Activated T-helper 1 cell treated with anti-CD3 and anti-CD28 coated beads, Interleukin-12 subunit alpha, Interleukin-12 subunit beta, Interleukin-2, Interleukin-4 antibody, amounts not matched to agents 30 ng/mL and 10 ng/mL and 1 ng/mL, durations not matched to agents 14 hours and 24 hours and 36 hours (primary cell): ENCODE measurements at regions not wholly inside any gene's neighbourhood (a gene's known extent, or its start where the extent isn't known, plus 50 kb on each side); places are given as distances from the start of the nearest gene placed in this dataset.

Experiments
- DNase-seq: peaks from one replicate; pipeline ENCODE4 v3.0.0; 2021; ENCODE audit warnings: low spot score
- H3K27ac Mint-ChIP-seq: one replicate; pipeline ENCODE4 v1.8.0; 2021; ENCODE audit warnings: mild to moderate bottlenecking, mixed read lengths
- H3K27me3 Mint-ChIP-seq: one replicate; pipeline ENCODE4 v1.8.0; 2022; ENCODE audit warnings: mild to moderate bottlenecking, moderate library complexity, mixed read lengths; ENCODE audit not compliant: insufficient read depth
- H3K36me3 Mint-ChIP-seq: one replicate; pipeline ENCODE4 v1.8.0; 2021; ENCODE audit warnings: low read depth, mixed read lengths
- H3K4me1 Mint-ChIP-seq: one replicate; pipeline ENCODE4 v1.8.0; 2021; ENCODE audit warnings: low read depth, mixed read lengths
- H3K4me3 Mint-ChIP-seq: one replicate; pipeline ENCODE4 v1.8.0; 2021; ENCODE audit warnings: mild to moderate bottlenecking, moderate library complexity, mixed read lengths
- H3K9me3 Mint-ChIP-seq: one replicate; pipeline ENCODE4 v1.8.0; 2021; ENCODE audit warnings: mixed read lengths
- intact Hi-C: fragments of 100-400 bp; cut with micrococcal nuclease; formaldehyde crosslinking; loops from one replicate; pipeline ENCODE4 v1.15.1; 2024

DNA sequence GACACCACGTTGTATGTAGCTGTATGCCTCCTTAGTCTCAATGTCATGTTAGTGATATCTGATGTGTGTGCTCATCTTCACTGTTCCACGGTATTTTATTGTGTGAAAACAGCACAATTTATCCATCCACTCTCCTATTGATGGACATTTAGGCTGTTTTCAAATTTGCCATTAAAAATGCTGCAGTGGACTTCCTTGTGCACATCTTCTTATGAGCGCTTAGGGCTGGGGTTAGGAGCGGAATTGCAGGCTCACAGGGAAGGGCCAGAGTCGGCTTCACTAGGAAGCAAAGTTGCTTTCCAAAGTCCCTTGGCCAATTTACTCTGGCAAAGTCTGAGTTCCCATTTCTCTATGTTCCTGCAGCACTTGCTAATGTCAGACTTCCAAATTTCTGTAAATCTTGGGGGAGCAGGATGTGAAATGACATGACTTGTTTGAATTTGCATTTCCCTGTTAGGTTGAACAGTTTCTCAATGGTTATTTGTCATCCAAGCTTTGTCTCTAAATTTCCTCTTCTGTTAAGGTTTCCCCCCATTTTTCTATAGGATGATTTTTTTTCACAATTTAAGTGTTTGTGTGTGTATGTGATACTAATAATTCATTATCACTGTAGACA lies 75.4 kb downstream of the MYEOV start:
- Mint-ChIP-seq H3K27ac (no peak overlapping the region), H3K4me1 (peaks cover 7% of the 10 kb centered on the region), H3K36me3 (no peaks in the 10 kb centered on the region), H3K4me3 (no peak overlapping the region), H3K9me3 (no peaks in the 10 kb centered on the region), H3K27me3 (peaks cover 6% of the 10 kb centered on the region)
- intact Hi-C loops, result no loop called here
- DNase-seq, result no peak

DNA sequence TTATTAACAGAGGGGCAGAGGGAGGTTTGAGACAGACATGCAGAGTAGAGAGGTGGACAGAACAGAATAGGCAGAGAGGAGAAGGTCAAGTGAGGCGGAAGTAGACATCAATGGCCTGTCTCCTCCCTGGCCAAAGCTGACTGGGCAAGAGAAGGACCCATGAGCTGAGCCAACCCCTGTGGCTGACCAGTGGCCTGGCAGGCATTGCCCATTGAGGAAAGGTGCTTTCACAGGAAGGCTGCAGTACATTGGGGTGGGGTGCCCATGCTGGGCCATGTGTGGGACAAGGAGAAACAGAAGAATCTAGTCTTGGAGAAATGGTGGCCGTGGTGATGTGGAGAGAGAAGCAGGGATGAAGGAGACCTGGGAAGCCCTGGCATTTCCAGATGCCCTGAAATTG lies 76.0 kb downstream of the MYEOV start:
- Mint-ChIP-seq H3K27ac (no peak overlapping the region), H3K36me3 (no peaks in the 10 kb centered on the region), H3K4me1 (peaks cover 7% of the 10 kb centered on the region), H3K4me3 (no peak overlapping the region), H3K27me3 (peaks cover 6% of the 10 kb centered on the region), H3K9me3 (no peaks in the 10 kb centered on the region)
- DNase-seq, result no peak
- intact Hi-C loops, result no loop called here

DNA sequence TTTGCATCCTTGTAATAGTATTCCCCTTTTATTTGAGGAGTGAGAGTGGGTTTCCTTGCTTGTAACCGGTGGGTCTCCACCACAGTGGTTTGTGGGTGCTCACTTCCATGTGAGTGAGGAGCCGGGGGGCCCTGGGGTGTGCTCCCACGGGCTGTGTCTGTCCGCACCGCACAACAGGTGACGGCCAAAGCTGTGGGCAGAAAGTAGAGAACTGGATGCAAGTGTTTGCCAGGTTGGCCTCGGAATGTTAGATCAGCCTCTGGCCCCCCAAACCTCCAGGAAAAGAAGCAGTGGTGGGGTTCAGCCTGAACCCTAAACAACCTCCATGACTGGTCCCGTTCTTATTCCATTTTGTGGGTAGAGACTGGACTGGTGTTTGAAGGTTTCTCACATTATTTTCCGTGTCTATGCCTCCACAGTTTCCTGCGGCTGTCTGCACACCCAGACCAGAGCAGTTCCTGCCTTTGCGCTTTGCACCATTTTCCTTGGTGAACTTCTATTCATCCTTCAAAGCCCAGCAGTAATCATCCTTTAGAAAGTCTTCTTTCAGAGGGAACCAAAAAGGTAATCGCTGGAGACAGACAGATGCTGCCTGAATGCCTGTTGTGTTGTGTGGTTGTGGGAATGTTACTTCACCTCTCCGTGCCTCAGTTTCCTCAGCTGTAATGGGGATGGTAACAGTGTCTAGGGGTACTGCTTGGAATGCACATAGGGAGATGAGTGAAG lies 77.2 kb downstream of the MYEOV start:
- Mint-ChIP-seq H3K27ac (no peak overlapping the region), H3K4me3 (no peak overlapping the region), H3K4me1 (peaks cover 7% of the 10 kb centered on the region), H3K9me3 (no peaks in the 10 kb centered on the region), H3K36me3 (no peaks in the 10 kb centered on the region), H3K27me3 (no peaks in the 10 kb centered on the region)
- intact Hi-C loops, result no loop called here
- no peak for DNase-seq

DNA sequence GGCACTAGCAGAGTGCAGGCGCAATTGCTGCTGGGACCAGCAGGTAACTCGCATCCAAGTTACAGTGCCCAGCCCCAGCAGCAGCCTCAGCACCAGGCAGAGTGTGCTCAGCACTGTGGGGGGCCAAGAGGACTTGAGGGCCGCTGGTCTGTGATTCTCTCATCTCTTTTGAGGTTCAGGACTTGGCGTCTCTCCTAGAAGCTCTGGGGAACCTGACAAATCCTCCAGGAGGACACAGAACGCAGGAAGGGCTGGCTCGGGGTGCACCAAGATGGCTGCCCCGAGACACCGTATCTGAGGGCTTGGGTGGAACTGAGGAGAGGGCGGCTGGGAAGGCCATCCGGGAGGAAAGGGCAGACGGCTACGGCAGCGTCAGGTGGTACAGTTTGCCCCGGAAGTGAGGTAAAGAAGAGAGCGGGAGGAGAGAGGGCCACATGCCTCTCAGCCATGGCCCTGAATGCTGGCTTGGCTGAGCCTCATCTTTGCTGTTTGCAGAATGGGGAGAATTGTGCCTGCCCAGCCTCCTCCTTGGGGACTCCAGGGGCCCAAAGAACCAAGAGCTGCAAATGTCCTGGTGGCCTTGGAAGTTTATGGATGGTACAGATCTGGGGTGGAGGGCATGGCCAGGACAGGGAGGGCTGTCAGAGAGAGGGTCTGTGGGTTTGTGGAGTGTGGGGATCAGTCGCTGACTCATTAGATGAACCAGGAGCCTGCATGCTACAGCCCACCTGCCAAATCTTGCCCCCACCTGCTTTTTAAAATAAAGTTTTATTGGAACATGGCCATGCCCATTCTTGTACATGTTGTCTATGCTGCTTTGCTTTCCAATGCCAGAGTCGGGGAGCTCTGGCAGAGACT lies 78.0 kb downstream of the MYEOV start:
- DNase-seq, result no peak
- intact Hi-C loops, result no loop called here
- Mint-ChIP-seq H3K4me1 (peaks cover 7% of the 10 kb centered on the region), H3K36me3 (no peaks in the 10 kb centered on the region), H3K9me3 (no peaks in the 10 kb centered on the region), H3K27me3 (no peaks in the 10 kb centered on the region), H3K4me3 (no peak overlapping the region), H3K27ac (no peak overlapping the region)

DNA sequence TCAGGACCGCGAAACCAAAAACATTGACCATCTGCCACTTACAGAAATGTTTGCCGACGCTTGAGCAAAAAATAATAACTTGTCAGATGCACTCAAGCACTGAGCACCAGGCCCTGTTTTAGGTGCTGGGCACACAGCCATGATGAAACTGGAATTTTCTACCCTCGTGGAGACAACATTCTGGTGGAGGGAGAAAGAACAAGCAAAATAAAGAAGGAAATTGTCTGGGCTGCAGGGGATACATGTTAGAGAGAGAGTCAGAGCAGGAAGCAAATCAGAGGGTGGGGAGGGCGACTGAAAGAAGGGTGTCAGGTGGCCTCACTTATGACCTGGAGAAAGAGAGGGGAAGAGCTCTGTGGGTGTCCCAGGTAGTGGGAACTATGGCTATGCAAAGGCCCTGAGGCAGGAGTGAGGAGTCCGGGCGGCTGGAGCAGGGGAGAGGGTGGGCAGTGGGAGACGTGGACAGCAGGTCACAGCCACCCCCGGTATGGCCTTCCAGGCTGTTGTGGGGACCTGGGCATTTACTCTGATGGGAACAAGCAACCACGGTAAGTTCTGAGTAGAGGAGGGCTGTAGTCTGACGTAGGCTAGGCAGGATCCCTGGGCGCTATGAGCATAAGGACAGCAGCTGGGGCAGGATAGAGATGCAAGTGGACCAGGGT lies 78.8 kb downstream of the MYEOV start:
- H3K9me3 Mint-ChIP-seq, result no peaks in the 10 kb centered on the region
- no peaks in the 10 kb centered on the region for H3K27me3 Mint-ChIP-seq
- intact Hi-C loops, result no loop called here
- H3K36me3 Mint-ChIP-seq, result no peaks in the 10 kb centered on the region
- H3K4me3 Mint-ChIP-seq, result no peak overlapping the region
- H3K4me1 Mint-ChIP-seq, result peaks cover 7% of the 10 kb centered on the region
- no peak for DNase-seq
- no peak overlapping the region for H3K27ac Mint-ChIP-seq

DNA sequence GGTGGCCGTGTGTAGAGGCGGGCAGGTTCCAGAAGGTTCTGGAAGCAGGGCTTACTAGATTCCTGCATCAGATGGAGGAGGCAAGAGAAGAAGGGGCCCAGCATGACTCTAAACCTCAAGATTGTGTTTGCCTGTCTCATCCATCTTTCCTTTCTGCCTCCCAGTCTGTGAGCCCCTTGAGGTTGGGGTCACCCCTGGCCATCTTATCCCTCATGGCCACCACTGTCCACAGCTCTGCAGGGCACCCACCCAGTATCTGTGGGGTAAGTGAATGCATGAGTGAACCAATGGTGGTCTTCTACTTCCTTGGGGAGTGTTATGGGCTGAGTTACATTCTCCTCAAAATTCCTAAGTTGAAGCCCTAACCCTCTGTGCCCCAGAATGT lies 79.3 kb downstream of the MYEOV start:
- Mint-ChIP-seq H3K27ac (no peak overlapping the region), H3K36me3 (no peaks in the 10 kb centered on the region), H3K4me1 (peaks cover 7% of the 10 kb centered on the region), H3K27me3 (no peaks in the 10 kb centered on the region), H3K4me3 (no peak overlapping the region), H3K9me3 (no peaks in the 10 kb centered on the region)
- intact Hi-C loops, result no loop called here
- no peak for DNase-seq

DNA sequence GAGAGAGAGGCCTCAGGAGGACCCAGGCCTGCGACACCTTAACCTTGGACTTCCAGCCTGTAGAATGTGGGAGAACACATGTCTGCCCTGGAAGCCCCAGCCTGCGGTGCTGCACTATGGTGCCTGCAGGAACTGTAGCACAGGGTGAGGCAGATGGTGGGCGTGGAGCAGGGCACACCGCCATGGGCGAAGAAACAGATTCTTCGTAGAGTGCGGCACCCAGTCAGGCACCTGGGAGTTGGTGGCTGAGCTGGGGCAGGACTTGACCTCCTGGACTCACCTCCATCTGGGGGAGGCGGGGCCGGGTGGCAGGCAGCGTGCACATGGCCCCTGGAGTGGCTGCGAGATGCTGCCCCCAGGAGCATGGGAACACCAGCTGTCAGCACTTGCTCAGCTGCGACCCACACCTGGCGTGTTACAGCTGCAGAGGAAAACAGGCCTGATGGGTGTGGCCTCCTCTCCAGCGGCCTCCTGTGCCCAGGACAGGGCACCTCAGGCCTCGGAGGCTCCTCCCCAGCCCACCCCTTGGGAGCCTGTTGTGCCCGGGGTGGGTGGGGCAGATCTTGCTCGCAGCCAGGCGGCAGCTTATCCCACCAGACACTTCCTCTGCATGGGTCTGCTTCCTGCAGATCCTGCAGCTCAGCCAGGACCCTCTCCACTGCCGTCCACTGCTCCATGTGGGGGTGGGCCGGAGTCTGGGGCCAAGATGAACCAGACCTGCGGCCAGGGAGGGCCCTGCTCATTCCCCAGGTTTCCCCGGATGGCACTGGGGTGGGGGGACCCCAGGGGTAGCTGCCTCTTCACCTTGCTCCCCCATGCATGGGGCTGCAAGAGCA lies 80.4 kb downstream of the MYEOV start:
- DNase-seq, result no peak
- no peak overlapping the region for H3K27ac Mint-ChIP-seq
- H3K4me1 Mint-ChIP-seq, result no peaks in the 10 kb centered on the region
- no peaks in the 10 kb centered on the region for H3K9me3 Mint-ChIP-seq
- intact Hi-C loops, result no loop called here
- H3K27me3 Mint-ChIP-seq, result no peaks in the 10 kb centered on the region
- no peaks in the 10 kb centered on the region for H3K36me3 Mint-ChIP-seq
- no peak overlapping the region for H3K4me3 Mint-ChIP-seq

DNA sequence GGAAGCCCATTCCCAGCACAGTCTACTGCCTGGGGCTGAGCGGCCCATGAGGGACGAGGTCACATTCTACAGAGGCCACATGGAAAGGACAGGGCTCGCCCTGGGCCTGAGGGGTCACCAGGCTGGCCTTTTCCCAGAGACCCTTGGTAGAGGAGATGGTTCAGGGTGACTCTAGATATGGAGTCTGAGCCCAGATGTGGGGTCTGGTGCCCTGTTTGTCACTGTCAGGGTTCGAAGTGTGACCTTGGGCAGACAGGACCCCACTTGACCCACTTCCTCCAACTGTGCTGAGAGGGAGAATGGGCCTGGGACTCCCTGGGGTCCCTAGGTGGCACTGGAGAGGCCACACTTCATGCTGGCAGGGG lies 81.0 kb downstream of the MYEOV start:
- no peaks in the 10 kb centered on the region for H3K4me1 Mint-ChIP-seq
- intact Hi-C loops, result no loop called here
- H3K4me3 Mint-ChIP-seq, result no peak overlapping the region
- H3K9me3 Mint-ChIP-seq, result no peaks in the 10 kb centered on the region
- no peak for DNase-seq
- H3K27me3 Mint-ChIP-seq, result no peaks in the 10 kb centered on the region
- no peak overlapping the region for H3K27ac Mint-ChIP-seq
- H3K36me3 Mint-ChIP-seq, result no peaks in the 10 kb centered on the region

DNA sequence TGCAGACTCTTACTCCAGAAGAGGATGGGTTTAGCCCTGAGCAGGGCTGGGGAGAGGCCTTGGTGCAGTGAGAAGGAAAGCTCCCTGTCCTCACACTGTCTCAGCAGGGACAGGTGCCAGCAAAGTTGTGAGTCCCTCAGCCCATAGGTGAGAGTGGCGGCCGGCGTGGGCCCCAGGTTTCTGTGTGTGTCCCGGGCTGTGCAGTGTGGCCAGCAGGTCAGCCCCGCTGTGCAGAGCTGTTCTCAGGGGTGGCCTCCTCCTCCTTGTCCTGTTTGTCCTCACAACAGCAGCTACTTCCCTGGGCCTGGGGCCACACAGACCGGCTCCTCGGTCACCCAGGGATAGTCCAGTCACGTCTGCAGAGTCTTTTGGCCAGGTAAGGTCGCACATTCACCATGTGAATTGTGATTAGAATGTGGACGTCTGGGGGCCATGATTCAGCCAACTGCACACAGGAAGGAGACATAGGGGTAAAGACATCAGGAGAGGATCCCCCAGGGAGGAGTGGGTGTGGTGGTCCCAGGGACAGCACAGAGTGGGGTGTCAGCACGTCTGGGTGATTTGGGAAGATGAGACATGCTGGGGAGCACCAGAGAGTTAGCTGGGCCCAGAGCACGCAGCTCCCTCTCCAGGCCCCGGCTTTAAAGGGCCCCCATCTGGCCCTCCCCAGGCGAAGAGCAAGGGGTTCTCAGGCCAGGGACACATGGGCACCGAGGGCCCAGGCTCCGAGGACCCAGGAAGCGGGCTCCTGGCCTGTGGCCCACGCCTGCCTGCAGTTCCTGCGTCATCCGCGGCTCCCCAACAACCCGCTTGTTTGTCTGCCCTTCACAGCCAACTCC lies 81.6 kb downstream of the MYEOV start:
- H3K4me3 Mint-ChIP-seq, result no peak overlapping the region
- no peaks in the 10 kb centered on the region for H3K4me1 Mint-ChIP-seq
- no peaks in the 10 kb centered on the region for H3K36me3 Mint-ChIP-seq
- no peak for DNase-seq
- H3K27ac Mint-ChIP-seq, result peak overlapping the region; percentile 27
- no peaks in the 10 kb centered on the region for H3K9me3 Mint-ChIP-seq
- intact Hi-C loops, result no loop called here
- no peaks in the 10 kb centered on the region for H3K27me3 Mint-ChIP-seq

DNA sequence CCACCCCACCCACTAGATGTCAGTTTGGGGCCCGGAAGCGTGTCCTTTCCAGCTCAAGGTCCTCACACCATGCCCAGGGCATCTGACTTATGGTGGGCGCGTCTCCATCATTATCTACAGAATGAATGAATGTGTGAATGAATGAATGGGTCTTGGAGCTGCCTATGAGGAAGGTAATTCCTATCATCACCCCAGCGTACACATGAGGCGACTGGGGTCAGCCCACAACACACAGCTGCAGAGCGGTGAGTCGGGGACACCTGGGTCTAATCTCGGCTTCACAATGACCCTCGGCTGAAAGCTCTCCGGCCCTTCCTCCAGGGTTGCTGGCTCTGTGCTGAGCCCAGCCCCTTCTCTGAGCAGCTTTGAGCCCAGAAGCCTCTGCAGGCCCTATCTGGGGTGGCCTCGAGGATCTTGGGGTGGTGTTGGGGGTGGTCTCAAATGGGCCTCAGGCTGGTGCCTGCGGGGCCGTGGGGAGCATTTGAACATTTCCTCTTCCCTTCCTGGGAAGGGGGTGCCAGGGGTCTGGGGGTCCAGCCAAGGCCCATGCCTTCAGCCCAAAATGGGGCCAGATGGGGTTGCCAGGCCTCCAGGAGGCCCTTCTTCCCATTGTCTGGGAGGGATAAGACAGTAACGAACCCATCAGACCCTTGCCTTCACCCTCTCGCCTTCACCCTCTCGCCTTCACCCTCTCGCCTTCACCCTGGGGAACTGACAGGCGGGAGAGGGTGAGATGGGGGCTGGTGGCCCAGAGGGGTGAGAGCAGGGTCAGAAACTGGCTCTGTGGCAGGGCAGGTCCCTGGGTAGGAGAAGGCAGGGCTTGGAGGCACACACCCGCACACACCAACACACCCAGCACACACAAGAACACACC lies 82.4 kb downstream of the MYEOV start:
- no peaks in the 10 kb centered on the region for H3K4me1 Mint-ChIP-seq
- H3K36me3 Mint-ChIP-seq, result no peaks in the 10 kb centered on the region
- no peaks in the 10 kb centered on the region for H3K27me3 Mint-ChIP-seq
- DNase-seq, result no peak
- H3K4me3 Mint-ChIP-seq, result no peak overlapping the region
- H3K27ac Mint-ChIP-seq, result no peak overlapping the region
- H3K9me3 Mint-ChIP-seq, result no peaks in the 10 kb centered on the region
- intact Hi-C loops, result loop anchor here (1.0 kb wide), 1 partner anchor 17 kb away; no protein-coding TSS in a partner anchor
